Fibroblast of skin of abdomen (primary cell): ENCODE measurements at regions not wholly inside any gene's neighbourhood (a gene's known extent, or its start where the extent isn't known, plus 50 kb on each side); places are given as distances from the start of the nearest gene placed in this dataset.
"Not testable (repeated sequence)": the region's sequence is repeated elsewhere in the genome, so short reads cannot be mapped to it uniquely, and the experiment has no call there.

Experiments
- DNase-seq: peaks from one replicate; pipeline ENCODE4 v3.0.0-alpha.2; 2013

GRCh38 chr3:177606891-177607290 is 409.6 kb upstream of the TBL1XR1 start:
- DNase-seq, result no peak

DNA sequence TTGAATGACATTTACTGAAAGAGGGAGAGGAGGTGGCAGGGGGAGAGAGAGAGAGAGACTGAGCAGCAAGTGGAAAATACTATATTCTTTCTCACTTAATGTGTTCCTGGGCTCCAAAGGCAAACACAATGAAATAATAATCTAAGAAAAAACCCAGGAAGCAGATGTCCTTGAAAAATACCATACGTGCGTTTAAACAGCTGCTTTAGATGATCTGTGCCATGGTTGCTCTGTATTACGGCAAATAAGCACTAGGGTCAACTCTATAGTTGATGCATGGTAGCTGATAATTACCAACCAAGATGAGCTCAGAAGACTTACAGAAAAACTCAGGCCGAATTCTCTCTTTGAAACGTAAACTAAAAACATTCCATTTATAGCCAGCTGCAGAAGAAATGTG is 410.3 kb upstream of the TBL1XR1 start:
- no peak for DNase-seq

GRCh38 chr3:177608443-177608842 is 411.2 kb upstream of the TBL1XR1 start:
- DNase-seq, result no peak

- DNase-seq, result no peak
Observed at GRCh38 chr3:177609613-177610012, 412.3 kb upstream of the TBL1XR1 start.

GRCh38 chr3:177610262-177610661 is 413.0 kb upstream of the TBL1XR1 start:
- no peak for DNase-seq

DNA sequence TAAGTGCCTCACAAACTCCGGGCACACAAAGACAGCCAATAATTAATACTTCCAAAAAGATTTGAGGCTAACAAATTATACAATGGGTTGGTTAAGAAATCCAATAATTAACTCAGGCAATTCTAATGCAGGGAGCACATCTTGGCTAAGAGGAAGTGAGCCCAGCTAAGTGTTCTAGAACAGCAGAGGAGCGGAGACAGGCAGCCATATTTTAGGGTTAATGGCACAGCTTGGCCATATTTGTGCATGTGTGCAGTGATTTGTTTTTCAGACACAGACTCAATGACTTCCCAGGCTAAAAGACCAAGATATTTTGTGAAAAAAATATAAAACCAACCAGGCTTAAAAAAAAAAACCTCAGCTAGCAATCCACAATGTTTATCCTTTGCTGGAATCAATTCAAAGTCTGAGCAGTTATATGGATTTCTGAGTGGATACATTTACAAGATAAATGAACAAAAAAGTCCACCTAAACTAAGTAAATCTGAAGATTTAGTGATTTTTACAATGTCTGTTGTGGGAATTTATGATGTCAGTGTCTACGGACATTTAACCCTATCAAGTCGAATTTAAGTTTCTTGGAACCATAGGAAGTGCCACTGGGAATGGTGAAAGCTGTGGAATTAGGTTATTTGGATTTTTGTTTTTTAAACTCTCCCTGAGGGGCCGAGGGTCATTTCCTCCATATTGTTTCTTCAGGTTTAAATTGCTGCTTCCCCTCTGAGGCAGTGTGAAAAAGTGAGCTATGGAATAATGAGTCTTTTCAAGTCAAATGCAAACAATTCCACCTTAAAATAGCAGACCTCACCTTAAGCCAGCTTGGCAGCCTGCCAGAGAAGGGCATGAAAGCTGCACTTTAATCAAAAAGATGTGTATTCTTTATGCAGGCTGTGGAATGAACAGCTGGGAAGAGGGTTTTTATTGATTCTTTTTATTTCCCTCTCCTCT is 413.7 kb upstream of the TBL1XR1 start:
- no peak for DNase-seq

GRCh38 chr3:177611752-177612334 is 414.6 kb upstream of the TBL1XR1 start:
- no peak for DNase-seq

DNA sequence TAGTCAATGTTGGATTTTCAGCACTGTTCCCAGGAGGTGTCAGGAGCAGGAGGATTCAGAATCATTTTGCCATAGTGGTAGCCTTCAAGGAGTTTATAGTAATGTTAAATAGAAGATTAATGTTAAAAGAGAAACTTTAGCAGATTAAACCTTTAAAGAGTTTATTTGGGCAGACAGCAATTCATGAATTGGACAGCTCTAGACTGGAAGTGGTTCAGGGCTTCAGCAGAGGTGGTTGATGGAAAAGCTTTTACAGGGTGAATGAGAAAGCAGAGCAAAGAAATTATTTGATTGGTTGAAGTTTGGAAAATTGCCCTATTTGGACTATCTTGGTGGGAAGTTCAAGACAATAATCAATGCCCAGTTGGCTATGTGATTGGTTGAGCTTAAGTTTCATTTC is 416.6 kb upstream of the TBL1XR1 start:
- DNase-seq, result no peak

DNA sequence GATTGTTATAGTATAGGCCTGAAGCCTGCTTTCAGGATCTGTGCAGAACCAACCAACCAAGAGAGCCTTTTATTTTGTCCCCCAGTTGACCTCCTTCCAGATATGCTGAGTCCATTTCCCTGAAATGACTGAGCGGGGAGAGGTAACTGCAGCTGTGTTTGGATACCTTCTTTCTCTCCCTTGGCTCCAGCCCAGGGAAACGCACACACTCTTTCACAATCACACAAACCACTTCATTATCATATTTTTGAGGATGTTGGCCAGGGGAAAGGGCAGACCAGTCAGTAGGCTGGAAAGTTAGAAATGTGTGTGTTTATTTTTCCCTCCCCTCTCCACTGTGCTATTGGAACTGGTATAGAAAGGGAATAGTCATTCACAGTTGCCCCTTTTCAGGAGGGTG is 417.7 kb upstream of the TBL1XR1 start:
- DNase-seq, result peak; percentile 92

DNA sequence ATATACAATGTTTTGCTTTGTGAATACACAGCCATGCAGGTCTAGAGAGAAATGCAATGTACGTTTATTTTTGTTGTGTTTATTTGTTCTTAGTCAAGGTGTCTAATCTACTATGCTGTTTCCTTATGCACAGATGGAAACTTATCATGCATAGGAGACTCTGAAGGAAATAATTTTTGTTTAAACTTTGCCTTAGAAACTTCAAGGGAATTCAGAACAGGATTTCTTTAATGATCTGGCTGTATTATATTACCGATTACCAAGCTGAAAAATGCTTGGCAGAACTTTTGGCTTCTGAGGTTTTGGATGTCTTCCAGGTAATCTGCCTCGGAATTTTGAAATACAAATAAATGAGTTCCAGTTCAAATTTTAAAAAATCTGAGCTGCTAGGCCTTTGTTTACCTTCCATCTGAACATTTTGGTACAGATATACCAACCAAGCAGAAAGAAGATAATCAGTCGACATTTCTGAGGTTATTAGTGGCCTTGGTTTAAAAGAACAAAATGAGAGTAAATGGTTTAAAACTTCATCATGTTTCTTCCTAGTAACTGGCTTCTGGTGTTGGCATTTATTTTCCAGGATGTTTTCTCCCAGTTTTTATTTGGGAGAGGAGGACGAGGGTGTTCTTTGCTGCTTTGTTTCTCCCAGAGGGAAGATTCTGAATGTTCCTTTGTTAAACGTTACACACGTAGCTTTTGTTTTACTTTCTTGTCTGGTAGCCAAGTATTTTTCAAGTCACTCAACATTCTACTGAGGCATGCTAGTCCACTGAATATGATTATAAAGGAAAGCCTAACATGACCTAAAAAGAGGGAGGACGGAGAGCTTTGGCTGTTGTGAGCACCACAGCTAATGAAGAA is 421.8 kb upstream of the TBL1XR1 start:
- DNase-seq, result peak; percentile 74

GRCh38 chr3:177620073-177620472 is 422.8 kb upstream of the TBL1XR1 start:
- no peak for DNase-seq

DNA sequence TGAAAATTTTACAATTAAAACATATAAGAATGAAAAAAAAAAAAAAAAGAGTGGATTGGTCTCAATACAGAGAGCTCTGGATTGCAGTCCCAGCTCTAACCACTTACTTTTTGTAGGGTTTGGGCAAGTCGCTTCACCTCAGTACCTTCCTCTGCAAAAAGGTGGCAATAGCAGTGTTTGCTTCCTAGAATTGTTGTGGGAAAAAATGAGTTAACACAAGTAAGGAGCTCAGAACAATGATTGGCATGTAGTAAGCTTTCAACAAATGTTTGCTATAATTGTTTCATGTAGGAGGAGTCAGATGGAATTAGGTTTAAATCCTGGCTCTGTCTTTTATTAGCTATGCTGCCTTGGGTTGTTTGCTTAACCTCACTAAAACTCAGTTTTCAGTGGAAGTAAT is 425.2 kb upstream of the TBL1XR1 start:
- DNase-seq, result peak; percentile 21

DNA sequence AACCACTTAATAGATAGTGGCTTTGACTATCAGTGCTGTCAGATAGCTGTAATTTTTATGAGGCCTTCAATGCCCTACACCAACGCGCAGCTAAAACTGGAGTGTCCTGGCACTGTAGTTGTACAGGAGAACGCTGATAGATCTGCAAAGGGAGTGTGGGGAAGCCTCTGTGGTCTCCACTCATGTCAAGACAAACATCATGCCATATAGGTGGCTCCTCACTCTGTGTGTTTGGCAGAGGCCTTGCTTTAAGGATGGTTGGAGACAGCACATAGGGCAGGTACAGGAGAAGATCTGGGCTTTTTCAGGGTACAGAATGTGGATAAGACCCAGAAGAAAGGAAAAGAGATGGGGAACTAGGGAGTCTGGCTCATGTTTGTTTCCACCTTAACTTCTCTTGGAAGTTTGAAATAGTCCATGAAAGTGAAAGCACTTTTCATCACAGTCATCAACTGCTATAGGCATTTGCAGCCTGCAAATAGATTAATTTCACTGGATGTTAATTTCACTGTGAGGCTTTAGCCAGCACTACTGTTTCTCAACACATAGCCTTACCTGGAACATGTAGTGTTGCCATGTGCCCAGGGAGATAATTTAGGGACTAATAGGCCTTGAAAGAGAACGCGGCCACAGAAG is 425.8 kb upstream of the TBL1XR1 start:
- DNase-seq, result no peak

DNA sequence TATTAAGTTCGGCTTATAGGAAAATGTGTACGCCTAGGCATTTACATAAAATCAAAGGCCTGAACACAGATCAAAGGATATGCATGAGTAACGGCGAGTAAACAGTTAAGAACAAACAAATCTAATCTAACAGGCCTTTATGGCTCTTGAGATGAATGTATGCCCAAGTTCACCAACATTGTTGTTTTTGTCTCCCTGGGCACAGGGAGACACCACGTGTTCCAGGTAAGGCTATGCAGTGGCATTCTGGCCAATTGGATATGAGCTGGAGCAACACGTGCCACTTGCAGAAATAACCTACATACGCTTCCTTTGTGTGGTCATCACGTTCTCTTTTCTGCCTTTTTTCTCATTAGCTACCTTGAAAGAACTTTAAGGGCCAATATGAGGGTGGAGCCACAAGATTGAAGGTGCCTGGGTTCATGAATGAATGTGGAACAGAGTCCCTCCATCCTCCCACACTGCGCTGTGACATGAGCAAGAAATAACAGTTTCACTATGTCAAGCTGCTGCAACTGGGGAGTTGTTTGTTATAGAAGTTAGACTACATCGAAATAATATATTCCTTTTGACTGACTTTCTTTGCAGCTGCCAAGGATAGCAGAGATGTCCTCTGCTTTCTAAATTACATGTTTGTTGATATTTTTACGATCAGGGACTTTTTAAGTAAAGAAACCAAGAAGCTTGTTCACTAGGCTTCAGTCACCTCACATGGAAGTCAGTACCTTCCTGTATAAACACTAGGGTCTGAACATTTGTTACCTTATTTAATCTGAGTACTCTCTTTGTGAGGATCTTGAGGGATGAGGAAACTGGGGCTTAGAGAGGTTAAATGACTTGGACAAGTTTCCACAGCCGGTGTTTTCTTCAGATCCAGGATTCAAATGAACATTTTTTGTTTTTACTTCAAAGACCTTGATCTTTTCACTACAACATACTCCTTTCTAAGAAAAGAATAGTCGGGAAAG is 427.5 kb upstream of the TBL1XR1 start:
- DNase-seq, result no peak

DNA sequence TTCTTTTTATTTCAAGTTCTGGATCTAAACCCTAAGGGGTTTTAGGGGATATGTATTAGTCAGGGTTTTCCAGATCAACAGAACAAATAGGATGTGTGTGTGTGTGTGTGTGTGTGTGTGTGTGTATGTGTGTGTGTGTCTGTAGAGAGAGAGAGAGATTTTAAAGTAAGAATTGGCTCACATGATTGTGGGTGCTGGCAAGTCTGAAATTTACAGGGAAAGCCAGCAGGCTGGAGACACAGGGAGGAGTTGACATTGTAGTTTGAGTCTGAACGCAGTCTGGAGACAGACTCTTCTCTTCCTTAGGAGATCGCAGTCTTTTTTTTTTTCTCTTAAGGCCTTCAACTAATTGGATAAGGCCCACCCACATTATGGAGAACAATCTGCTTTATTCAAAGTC is 428.8 kb upstream of the TBL1XR1 start:
- DNase-seq, result no peak

DNA sequence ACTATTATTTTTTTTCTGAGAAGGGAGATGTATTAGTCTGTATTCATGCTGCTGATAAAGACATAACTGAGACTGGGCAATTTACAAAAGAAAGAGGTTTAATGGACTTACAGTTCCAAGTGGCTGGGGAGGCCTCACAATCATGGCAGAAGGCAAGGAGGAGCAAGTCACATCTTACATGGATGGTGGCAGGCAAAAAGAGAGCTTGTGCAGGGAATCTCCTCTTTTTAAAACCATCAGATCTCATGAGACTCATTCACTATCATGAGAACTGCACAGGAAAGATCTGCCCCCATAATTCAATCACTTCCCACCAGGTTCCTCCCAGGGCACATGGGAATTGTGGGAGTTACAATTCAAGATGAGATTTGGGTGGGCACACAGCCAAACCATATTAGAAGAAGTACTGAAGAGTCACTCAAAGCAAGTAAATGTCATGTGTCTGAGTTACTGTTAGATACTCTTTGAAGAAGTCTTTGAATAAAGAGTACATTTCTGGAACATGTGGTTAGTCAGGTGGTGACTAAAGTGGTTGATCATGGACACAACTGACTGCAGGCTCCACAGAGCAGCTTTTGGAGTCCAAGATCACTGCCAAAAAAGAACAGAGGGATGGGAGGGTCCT is 430.9 kb upstream of the TBL1XR1 start:
- DNase-seq, result not testable (repeated sequence)

DNA sequence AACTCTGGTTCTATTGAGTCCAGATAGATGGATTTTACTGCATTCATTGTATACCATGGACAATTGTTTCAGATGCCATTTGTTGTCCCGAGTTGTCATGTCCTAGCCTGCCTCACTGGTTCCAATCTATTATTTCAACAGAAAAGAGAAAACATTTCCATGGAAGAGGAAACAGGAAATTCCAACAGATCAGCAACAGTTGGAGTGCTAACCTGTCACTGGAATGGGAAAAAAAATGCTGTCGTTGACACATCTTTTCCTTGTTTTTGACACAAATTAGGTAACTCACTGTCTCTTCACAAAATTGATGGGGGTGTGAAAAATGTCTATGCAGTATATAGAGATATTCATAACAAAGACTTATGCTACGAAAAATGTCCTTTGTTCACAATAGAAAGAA is 432.0 kb upstream of the TBL1XR1 start:
- DNase-seq, result no peak

GRCh38 chr3:177633671-177634207 is 436.5 kb upstream of the TBL1XR1 start:
- DNase-seq, result peak; percentile 80

DNA sequence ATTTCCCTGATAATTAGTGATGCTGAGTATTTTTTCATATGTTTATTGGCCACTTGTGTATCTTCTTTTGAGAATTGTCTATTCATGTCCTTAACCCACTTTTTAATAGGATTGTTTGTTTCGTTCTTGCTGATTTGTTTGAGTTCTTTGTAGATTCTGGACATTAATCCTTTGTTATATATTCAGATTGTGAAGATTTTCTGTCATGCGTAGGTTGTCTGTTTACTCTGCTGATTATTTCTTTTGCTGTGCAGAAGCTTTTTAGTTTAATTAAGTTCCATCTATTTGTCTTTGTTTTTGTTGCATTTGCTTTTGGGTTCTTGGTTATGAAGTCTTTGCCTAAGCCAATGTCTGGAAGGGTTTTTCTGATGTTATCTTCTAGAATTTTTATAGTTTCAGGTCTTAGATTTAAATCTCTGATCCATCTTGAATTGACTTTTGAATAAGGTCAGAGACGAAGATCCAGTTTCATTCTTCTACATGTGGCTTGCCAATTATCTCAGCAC is 438.4 kb upstream of the TBL1XR1 start:
- DNase-seq, result not testable (repeated sequence)

GRCh38 chr3:177640319-177640965 is 443.2 kb upstream of the TBL1XR1 start:
- no peak for DNase-seq
